Inflammatory macrophage (primary cell): ENCODE measurements at regions not wholly inside any gene's neighbourhood (a gene's known extent, or its start where the extent isn't known, plus 50 kb on each side); places are given as distances from the start of the nearest gene placed in this dataset.

Source experiments
- DNase-seq, 2 donors: peaks; one replicate each; pipeline ENCODE4 v3.0.0-alpha.2; 2020 to 2022

GRCh38 chr6:168384045-168385036, 56.6 kb upstream of the SMOC2 start:
- no peak for DNase-seq

DNA sequence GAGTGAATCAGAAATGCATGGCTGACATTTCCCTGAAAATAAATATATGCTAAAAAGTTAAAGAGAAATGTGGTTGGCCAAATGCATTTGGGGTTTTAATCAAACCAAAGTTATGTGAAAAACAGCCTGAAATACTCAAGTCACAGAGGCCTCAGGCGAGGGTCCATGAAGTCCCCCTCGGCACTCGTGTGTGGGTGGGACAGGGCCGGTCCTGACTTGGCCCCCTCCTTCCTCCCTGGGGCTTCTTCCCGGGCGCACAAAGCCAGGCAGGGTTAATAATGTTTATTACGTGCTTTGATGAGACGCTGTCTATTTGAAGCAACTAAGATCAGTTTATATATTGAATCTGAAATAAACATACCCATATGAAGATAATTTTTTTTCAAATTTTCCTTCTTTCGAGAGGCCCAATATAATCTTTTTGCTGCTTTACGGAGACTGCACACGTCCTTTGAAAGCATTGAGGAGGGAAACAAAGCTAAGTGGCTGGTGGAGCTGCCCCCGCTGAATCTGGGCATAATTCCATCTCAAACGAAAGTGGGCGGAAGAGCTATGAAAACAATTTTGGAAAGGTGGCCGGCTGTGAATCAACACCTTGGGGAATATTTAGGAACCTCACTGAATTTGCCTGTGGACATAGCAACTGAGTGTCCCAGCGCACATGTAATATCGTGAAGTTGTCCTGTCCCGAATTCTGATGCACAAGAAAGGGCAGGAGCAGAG, 55.8 kb upstream of the SMOC2 start:
- no peak for DNase-seq

- no peak for DNase-seq
Observed at GRCh38 chr6:168385858-168386735, 54.9 kb upstream of the SMOC2 start.

DNA sequence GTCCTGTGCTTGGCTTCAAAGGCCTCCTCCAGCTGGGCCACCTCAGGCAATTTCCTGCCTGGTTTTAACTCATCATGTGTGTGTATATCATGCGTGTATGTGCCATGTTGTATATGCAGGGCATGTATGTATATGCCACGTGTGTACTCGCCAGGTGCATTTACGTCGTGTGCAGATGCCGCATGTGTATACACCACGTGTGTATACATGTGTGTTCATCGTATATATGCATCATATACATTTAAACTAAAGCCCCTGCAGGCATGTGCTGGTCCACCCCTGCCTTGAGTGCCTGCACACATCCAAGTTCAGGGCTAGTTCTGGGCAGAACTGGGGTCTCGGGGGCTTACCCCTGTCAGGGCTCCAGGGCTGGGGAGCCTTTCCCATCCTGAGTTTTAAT, 54.0 kb upstream of the SMOC2 start:
- DNase-seq: no peak

- no peak for DNase-seq
Observed at GRCh38 chr6:168387426-168387825, 53.6 kb upstream of the SMOC2 start.

DNA sequence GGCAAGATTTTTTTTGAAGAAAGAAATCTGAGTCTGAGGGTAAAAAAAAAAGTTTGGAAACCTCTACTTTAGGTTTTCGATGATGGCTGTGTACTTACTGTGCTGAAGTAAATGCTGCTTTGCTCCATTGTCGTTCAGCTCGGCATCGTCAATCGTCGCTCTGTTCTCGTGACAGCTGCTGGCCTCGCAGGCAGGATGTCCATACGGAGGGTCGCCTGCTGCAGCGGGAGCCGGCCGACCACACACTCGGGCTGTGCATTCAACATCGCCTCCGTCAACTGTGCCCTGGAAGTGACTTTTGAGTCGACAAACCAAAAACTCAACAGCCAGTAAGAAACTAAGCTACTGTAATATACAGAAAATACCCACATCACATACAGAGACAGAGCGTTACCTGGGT, 53.1 kb upstream of the SMOC2 start:
- DNase-seq: no peak

- no peak for DNase-seq
Observed at GRCh38 chr6:168388641-168389633, 52.0 kb upstream of the SMOC2 start.

DNA sequence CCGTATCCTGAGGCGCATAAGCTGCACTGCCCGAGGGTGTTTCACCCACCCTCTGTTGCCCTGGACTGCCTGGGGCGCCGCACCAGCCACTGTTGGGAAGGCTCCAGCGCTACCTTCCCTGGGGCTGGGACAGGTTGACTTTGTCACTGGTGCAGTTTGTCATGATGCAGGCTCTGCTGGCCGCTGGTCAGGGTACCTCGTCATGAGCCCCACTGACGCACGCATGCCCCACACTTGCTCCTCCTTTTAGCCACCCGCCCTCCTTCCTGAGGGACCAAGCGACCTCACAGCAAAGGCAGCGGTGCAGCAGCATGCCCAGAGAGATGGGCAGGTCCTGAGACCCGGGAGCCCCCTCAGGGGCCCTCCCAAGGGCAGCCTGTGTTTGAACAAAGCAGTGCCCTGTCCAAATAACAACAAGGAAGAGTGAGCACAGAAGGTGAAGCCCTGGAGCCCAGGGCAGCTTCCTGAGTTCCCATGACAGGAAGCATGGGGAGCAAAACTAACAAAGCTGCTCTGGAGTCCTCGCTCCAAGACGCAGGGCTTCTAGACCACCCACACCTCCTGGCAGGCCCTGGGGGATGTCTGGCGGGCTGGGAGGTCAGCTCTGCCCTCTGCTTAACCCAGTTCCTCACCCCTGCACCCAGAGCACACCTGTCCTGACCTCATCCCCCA, 50.1 kb upstream of the SMOC2 start:
- DNase-seq: no peak
